ENCODE measurements at regions not wholly inside any gene's neighbourhood (a gene's known extent, or its start where the extent isn't known, plus 50 kb on each side); places are given as distances from the start of the nearest gene placed in this dataset.

DNA sequence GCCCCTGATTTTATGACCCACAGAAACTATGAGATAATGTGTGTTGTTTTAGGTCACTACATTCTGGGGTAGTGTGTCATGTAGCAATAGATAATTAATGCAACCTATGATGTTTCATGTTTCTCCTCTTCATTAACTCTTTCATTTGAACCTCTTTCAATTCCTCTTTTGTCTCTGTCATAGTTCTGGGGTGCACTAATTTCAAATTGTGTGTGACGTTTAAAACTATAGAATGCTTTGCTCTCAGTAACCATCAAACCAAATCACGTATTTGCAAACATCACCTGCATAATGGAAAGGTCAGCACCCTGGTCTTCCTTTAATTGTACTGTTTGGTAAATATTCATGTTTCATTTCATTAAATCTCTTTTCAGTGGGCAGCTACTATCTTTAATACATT, 621.6 kb downstream of the TLR4 start:
- WGBS, 4 donors: 75 to 85% (median 79%) methylated on average over 2 of the region's 2 CpGs
- Histone ChIP-seq H3K27ac (no peak overlapping the region), H3K27me3 (no peaks in the 10 kb centered on the region), H3K9me3 (replicated peaks in 1 of 3) (no peaks in the 10 kb centered on the region), H3K4me1 (replicated peaks in 1 of 2) (no peaks in the 10 kb centered on the region), H3K36me3 (replicated peaks in 1 of 2) (no peaks in the 10 kb centered on the region), H3K4me3 (no peak overlapping the region)
- no peak for DNase-seq
- TF ChIP-seq, protein P1, sequence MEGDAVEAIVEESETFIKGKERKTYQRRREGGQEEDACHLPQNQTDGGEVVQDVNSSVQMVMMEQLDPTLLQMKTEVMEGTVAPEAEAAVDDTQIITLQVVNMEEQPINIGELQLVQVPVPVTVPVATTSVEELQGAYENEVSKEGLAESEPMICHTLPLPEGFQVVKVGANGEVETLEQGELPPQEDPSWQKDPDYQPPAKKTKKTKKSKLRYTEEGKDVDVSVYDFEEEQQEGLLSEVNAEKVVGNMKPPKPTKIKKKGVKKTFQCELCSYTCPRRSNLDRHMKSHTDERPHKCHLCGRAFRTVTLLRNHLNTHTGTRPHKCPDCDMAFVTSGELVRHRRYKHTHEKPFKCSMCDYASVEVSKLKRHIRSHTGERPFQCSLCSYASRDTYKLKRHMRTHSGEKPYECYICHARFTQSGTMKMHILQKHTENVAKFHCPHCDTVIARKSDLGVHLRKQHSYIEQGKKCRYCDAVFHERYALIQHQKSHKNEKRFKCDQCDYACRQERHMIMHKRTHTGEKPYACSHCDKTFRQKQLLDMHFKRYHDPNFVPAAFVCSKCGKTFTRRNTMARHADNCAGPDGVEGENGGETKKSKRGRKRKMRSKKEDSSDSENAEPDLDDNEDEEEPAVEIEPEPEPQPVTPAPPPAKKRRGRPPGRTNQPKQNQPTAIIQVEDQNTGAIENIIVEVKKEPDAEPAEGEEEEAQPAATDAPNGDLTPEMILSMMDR (IDR thresholded peaks at IDR 0.05): no peak
- no peak for TF ChIP-seq POLR2A (IDR thresholded peaks at IDR 0.05)
- intact Hi-C loops (cut with DNase I): no loop called here

DNA sequence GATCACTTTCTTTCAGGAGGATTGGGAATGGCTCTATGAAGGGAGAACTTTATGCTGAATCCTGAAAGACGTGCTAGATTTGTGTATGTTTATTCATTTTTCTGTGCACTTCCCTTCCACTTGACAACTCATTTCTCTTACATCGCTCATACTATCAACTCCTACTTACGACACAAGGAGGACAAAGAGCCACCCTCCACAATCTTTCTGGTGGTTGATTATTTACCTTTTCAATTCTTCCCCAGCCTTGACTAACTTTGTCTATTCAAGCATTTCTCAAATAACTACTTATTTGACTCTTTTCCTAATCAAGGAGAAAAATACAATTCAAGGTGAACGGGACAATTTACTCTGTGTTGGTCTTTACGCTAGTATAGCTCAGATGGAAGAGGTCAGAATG, 622.1 kb downstream of the TLR4 start:
- intact Hi-C loops (cut with DNase I): no loop called here
- no peaks in the 10 kb centered on the region for H3K27me3 ChIP-seq
- WGBS, 4 donors: 90 to 94% (median 92%) methylated on average over 5 of the region's 5 CpGs
- no peak overlapping the region for H3K4me3 ChIP-seq
- H3K27ac ChIP-seq: no peak overlapping the region
- H3K36me3 ChIP-seq (replicated peaks in 1 of 2): no peaks in the 10 kb centered on the region
- H3K9me3 ChIP-seq (replicated peaks in 1 of 3): no peaks in the 10 kb centered on the region
- no peaks in the 10 kb centered on the region for H3K4me1 ChIP-seq (replicated peaks in 1 of 2)
- no peak for TF ChIP-seq POLR2A (IDR thresholded peaks at IDR 0.05)
- TF ChIP-seq, protein P1 (IDR thresholded peaks at IDR 0.05): no peak
- DNase-seq: no peak

- Histone ChIP-seq H3K4me3 (no peak overlapping the region), H3K27me3 (no peaks in the 10 kb centered on the region), H3K9me3 (replicated peaks in 1 of 3) (no peaks in the 10 kb centered on the region), H3K36me3 (replicated peaks in 1 of 2) (no peaks in the 10 kb centered on the region), H3K27ac (no peak overlapping the region), H3K4me1 (replicated peaks in 1 of 2) (no peaks in the 10 kb centered on the region)
- intact Hi-C loops (cut with DNase I): no loop called here
- 80 to 83% (median 81%) methylated on average over 9 to 10 of the region's 10 CpGs for WGBS, 4 donors
- DNase-seq: no peak
- no peak for TF ChIP-seq POLR2A (IDR thresholded peaks at IDR 0.05)
- TF ChIP-seq, protein P1 (IDR thresholded peaks at IDR 0.05): no peak
Measured at GRCh38 chr9:118330191-118330986, 626.2 kb downstream of the TLR4 start.

DNA sequence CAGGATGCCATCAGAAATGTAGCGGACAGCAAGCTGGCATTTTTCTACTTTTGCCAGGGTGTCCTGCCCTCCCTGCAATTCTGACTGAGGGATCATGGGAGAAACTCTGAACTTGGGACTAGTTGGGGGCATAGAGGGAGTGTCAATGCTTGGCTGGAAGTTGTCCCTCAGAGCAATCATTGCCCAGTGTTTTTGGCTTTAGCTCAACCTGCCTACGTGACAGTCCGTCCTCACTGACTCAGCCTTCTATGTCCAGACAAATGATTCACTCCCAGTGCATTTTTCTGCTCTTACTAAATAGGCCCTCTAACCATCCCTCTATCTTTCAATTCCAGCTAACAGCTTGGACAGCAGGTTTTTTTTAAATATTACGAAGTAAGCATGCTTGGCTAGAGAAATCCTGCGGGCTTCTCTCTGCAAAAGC, 627.4 kb downstream of the TLR4 start:
- intact Hi-C loops (cut with DNase I): no loop called here
- no peaks in the 10 kb centered on the region for H3K27me3 ChIP-seq
- H3K4me1 ChIP-seq (replicated peaks in 1 of 2): peaks cover 0 to 6% of the 10 kb centered on the region in 2 donors
- H3K4me3 ChIP-seq: no peak overlapping the region
- peak overlapping the region in 1 of 5 donors; percentile 24 for H3K27ac ChIP-seq
- no peaks in the 10 kb centered on the region for H3K36me3 ChIP-seq (replicated peaks in 1 of 2)
- peak; percentile 40 to 72 (median 60) for DNase-seq
- WGBS, 4 donors: 40 to 44% (median 42%) methylated on average over 5 of the region's 5 CpGs
- no peaks in the 10 kb centered on the region for H3K9me3 ChIP-seq (replicated peaks in 1 of 3)
- TF ChIP-seq POLR2A (IDR thresholded peaks at IDR 0.05): no peak
- TF ChIP-seq, protein P1 (IDR thresholded peaks at IDR 0.05): no peak

Measured in adrenal gland (tissue), 9 donors.